Mammary epithelial cell (primary cell): ENCODE measurements at regions not wholly inside any gene's neighbourhood (a gene's known extent, or its start where the extent isn't known, plus 50 kb on each side); places are given as distances from the start of the nearest gene placed in this dataset.

Experiments used
- EZH2 ChIP-seq: IDR thresholded peaks from 2 replicates; pipeline ENCODE4 v1.6.1; 2012; ENCODE audit warnings: low read length, inconsistent platforms, borderline replicate concordance
- TF ChIP-seq, protein P1 (sequence below), 2 donors: IDR thresholded peaks in 1 of 2; conservative IDR thresholded peaks in 1 of 2; 2 replicates each; pipeline ENCODE4 v1.5.1; 2011 to 2012; ENCODE audit warnings: inconsistent platforms in 2 of 2, low read length in 2 of 2, mild to moderate bottlenecking in 2 of 2, control low read depth in 1 of 2, low read depth in 1 of 2; ENCODE audit not compliant: insufficient read depth in 1 of 2; ENCODE audit errors: extremely low read depth in 1 of 2

GRCh38 chr6:101222007-101222406, 171.5 kb upstream of the GRIK2 start:
- TF ChIP-seq, protein P1, sequence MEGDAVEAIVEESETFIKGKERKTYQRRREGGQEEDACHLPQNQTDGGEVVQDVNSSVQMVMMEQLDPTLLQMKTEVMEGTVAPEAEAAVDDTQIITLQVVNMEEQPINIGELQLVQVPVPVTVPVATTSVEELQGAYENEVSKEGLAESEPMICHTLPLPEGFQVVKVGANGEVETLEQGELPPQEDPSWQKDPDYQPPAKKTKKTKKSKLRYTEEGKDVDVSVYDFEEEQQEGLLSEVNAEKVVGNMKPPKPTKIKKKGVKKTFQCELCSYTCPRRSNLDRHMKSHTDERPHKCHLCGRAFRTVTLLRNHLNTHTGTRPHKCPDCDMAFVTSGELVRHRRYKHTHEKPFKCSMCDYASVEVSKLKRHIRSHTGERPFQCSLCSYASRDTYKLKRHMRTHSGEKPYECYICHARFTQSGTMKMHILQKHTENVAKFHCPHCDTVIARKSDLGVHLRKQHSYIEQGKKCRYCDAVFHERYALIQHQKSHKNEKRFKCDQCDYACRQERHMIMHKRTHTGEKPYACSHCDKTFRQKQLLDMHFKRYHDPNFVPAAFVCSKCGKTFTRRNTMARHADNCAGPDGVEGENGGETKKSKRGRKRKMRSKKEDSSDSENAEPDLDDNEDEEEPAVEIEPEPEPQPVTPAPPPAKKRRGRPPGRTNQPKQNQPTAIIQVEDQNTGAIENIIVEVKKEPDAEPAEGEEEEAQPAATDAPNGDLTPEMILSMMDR (conservative IDR thresholded peaks at IDR 0.05 in 1 of 2, IDR thresholded peaks at IDR 0.05 in 1 of 2; ENCODE audit: extremely low read depth in 1 of 2, insufficient read depth in 1 of 2, low read depth in 1 of 2, low read length in 2 of 2) = no peak
- TF ChIP-seq EZH2 = no peak
